Renal cortex interstitium (tissue), 11 donors: ENCODE measurements at regions not wholly inside any gene's neighbourhood (a gene's known extent, or its start where the extent isn't known, plus 50 kb on each side); places are given as distances from the start of the nearest gene placed in this dataset.

Experiments
- DNase-seq, 11 donors: peaks; one replicate each; pipeline ENCODE4 v3.0.0-alpha.2; 2013; ENCODE audit warnings: low read depth in 9 of 11, low spot score in 4 of 11; ENCODE audit errors: extremely low read depth in 1 of 11

GRCh38 chr6:66796987-66797386 lies 1090.0 kb upstream of the EYS start:
- DNase-seq: no peak

DNA sequence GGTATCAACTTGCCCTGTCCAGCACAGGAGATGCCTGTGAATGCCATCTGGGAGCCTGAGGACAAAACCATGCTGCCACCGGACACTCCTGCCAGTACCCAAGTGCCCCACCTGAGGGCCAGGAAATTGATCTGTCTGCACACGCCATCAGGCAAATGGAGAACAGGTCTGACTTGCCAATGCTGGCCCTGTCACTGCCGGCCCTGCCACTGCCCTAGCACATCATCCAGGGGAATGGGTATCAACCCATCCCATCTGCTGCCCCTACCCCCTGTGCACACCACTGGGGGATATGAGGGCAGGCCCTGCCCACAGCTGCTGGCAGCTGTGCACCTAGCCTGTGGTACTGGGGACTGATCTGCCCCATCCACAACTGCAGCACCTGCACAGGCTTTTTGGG lies 1081.6 kb upstream of the EYS start:
- DNase-seq: no peak

DNA sequence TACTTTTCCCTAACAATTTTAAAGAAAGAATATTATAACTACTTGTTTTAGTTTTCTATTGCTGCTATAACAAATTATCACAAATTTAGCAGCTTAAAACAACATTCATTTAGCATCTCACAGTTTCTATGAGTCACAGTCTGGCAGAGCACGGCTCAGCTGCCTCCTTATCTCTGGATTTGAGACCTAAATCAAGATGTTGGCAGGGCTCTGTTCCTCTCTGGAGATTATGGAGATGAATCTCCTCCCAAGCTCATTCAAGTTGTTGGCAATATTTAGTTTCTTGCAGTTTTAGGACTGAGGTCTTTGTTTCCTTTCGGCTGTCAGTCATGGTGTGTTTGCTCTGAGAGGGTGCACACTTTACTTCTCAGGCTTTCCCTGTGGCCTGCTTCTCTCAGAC lies 1065.8 kb upstream of the EYS start:
- no peak for DNase-seq

DNA sequence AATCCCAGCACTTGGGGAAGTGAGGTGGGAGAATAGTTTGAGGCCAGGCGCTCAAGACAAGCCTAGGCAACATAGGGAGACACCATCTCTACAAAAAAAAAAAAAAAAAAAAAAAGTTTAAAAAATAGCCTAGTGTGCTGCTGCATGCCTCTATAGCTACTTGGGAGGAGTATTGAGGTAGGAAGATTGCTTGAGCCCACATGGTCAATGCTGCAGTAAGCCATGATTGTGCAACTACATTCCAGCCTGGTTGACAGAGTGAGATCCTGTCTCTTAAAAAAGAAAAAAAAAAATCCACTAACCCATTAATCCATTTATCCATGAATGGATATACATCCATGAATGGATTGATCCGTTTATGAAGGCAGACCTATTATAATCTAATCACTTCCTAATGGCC lies 1064.6 kb upstream of the EYS start:
- no peak for DNase-seq

DNA sequence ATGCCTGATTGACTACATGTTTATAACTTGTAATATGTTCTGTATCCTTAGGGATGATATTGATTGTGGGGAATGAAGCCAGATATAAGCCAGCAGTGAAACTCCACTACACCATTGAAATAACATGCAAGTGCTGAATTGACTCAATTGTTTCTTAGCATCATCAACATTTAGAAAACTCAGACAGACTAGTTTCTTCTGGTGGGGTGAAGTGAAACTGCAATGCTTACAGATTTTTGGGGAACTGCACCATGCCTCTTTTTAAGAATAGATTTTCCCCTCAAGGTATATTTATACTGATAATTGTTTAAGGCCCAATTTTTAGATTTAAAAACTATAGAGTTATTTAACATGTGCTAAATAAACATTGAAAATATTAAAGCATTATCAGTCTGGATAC lies 1044.6 kb upstream of the EYS start:
- DNase-seq: no peak

GRCh38 chr6:66740346-66740745 lies 1033.3 kb upstream of the EYS start:
- DNase-seq: no peak

DNA sequence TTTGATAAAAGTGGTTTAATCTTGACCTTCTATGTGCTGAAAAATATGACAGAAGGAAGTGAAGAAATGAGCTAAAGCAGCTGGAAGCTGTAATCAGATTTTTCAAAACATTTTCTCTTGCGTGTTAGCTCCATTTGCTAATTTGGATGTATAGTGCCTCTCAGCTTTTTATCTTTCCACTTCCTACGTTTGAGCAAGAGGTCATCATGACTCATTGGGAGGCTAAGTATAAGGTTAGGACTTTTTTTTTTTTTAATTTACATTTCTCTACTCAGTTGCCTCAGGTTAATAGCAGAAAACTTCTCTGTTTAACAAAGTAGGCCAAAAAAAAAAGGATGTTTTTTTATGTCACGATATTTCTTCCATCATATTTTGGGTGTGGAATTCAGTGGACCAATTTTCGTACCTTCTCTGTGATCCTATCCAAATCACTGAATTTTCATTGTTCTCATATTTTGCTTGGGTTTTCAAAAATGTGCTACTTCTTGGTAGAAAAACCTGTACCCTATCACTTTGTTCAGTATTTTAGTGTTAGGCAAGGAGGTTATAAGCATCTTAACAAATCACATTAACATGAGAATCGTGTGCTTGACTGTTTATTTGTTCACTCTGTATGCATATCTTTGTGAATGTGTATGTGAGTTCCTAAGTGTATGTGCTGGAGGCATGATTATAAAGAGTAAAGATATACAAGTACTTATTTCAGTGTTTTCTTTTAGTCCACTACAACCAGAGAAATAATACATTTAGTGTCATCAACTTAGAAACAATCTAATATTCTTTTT lies 1028.3 kb upstream of the EYS start:
- no peak for DNase-seq

DNA sequence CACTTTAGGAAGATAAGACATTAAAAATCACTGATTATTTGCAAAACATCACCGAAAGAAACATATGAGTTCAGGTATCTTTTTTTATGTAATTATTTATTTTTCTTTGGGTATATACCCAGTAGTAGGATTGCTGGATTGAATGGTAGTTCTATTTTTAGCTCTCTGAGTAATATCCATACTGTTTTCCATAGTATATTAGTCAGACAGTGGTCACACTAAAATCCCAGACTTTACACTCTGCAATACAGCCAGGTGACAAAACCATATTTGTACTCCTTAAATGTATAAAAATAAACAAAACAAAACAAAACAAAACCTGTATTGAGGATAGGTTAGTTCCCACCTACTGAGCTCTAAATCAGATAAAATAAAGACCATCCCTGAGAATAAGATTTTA lies 1024.3 kb upstream of the EYS start:
- DNase-seq: no peak

DNA sequence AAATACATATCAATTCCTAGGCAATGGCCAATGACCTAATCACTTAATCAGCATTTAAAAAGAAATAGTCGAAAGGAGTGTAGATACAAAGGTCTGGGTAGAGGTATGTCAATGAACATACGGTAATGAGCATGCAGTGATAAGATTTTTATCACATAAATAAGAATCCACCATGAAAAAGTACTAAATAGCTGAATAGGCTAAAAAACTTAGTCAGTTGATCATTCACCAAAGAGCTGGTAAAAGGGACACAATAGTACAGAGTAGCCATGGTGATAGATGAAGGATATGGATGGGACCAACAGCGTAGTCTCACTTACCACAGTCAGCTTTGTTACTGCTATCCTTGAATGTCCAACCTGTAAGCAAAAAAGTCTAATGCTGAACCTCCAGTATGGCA lies 1018.6 kb upstream of the EYS start:
- no peak for DNase-seq

DNA sequence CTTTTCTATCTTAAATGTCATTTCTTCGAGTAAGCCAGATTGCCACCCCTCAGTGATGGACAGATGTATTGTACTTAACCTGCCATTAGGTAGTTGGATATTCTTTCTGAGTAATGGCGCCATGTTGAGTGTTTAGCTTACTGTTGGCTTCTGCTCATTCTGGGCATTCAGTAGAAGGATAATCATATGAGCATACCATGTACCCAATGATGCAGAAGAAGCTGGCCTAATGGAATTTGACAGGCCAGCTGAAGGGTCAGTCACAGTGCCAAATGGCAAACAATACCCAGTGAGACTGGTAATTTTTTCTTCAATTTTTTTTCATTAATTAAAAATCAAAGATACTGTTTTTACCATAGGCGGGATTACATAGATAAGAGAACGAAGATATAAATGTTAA lies 1010.8 kb upstream of the EYS start:
- DNase-seq: no peak

GRCh38 chr6:66699385-66699784 lies 992.4 kb upstream of the EYS start:
- DNase-seq: no peak

DNA sequence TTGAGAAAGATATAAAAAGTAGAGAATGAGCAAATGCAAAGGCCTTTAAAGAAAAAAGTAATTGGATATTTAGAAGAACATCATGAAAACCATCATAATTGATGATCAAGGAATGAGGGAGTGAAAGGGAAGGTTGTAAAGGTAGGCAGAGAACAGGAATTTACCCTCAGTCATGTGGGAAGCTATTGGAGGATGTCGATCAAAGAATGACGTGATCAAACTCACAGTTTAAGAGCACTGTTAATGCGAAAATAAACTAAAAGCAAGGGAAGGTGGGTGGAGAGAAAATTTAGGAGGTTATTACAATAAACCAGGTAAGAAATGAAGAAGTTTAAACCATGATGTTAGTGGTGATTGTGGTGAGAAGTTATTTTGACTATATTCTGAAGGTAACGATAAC lies 982.6 kb upstream of the EYS start:
- no peak for DNase-seq

- no peak for DNase-seq
Measured at GRCh38 chr6:66687611-66688140, 980.6 kb upstream of the EYS start.

GRCh38 chr6:66675906-66676305 lies 968.9 kb upstream of the EYS start:
- no peak for DNase-seq

GRCh38 chr6:66664112-66664511 lies 957.1 kb upstream of the EYS start:
- no peak for DNase-seq

- no peak for DNase-seq
Measured at GRCh38 chr6:66662721-66663507, 955.9 kb upstream of the EYS start.

DNA sequence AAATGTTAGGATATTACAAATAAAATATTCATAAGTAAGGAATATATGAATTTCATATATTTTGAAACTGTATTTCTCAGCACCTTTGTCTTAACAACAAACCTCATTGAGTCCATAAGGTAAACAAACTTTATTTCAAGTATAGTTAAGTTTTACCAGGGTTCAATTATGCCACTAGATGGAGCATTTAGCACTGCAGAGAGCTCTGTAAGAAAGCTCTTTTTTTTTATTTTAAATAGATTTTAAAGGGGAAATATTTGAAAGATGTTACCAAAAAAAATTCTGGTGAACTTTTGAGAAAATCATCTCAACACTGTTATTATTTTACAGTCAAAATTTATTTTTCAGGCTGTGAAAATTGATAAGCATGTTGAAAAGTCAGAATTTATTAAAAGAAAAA lies 955.2 kb upstream of the EYS start:
- DNase-seq: peak in 1 of 11 donors; percentile 7

DNA sequence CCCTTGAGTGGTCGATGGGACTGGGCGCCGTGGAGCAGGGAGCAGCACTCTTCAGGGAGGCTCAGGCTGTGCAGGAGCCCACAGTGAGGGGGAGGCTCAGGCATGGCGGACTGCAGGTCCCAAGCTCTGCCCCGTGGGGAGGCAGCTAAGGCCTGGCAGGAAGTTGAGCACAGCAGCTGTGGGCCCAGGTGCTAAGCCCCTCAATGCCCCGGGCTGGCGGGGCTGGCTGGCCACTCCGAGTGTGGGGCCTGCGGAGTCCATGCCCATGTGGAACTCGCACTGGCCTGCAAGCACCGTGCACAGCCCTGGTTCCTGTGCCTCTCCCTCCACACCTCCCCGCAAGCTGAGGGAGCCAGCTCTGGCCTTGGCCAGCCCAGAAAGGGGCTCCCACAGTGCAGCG lies 948.4 kb upstream of the EYS start:
- no peak for DNase-seq

DNA sequence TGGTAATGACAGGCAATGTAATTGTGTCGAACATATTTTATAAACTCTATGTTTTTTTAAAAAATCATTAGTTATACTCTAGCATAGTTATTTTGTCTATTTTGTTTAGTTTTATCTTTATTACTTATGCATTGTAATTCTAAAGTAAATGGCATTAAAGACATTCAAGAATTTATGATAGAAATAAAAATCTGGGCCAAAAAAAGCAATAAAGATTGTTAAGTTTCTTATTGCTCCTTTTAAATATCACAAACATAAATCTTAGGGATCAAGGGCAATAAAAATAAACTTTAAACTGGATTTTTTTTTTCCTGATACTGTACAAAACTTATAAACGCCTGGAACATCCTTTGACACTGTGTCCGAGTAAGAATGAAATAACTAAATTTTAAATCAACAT lies 931.5 kb upstream of the EYS start:
- peak in 3 of 11 donors; percentile 2 to 15 (median 5) for DNase-seq

- peak in 1 of 11 donors; percentile 0 for DNase-seq
Measured at GRCh38 chr6:66638099-66638498, 931.1 kb upstream of the EYS start.
